GM18907 (cell line): ENCODE measurements at regions not wholly inside any gene's neighbourhood (a gene's known extent, or its start where the extent isn't known, plus 50 kb on each side); places are given as distances from the start of the nearest gene placed in this dataset.
"Not testable (repeated sequence)": the region's sequence is repeated elsewhere in the genome, so short reads cannot be mapped to it uniquely, and the experiment has no call there.

Experiments
- ATAC-seq: cut with Tn5 transposase; IDR thresholded peaks from one replicate; pipeline ENCODE4 v1.9.1; 2021; ENCODE audit warnings: mild to moderate bottlenecking, moderate library complexity; ENCODE audit not compliant: unreplicated experiment

DNA sequence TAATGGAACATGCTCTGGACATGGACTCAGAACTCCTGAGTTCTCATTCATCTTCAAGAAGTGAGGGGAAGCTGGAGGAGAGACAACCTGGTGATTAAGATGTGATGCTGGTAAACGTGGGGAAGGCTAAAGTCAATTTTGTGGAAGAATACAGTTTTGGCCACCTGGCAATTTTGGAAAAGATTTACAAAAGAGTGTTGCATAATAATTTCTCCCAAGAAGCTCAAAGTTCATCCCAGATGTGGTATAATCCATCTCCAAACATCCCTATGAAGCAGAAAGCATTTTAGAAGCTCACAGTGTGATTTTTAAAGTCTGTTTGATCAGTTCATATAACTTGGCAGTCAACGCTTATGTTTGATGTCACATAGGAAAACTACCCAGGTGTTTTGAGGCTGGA, 208.7 kb downstream of the LMX1A start:
- no peak for ATAC-seq

DNA sequence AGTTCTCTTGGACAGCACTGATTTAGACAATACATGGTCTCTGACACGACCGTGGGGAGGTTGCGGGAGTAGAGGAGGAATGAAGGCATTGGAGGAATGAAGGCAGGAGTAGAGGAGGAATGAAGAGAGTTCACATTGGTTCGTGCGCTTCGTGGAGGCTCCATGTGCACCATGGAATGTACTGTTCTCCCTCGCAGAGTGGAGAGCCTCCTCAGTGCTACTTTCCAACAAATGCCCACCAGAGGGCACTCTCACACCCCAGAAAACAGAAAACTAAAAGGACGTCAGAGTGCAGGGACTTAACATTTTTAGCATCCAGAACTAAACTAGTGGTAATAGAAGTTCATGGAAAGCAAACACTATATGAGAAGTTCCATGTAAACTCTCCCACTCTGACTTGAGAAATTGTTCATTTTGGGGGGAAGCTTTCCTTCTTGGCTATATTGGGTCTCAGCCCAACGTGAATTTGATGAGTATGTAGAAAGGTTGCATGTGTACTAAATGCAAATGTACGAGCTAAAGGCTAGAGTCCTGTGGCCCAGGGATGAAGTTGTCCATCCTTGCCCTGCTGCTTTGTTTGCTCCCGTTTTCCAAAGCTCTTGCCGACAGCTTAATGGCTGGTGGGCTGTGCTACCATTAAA, 211.6 kb downstream of the LMX1A start:
- ATAC-seq = peak; percentile 88

DNA sequence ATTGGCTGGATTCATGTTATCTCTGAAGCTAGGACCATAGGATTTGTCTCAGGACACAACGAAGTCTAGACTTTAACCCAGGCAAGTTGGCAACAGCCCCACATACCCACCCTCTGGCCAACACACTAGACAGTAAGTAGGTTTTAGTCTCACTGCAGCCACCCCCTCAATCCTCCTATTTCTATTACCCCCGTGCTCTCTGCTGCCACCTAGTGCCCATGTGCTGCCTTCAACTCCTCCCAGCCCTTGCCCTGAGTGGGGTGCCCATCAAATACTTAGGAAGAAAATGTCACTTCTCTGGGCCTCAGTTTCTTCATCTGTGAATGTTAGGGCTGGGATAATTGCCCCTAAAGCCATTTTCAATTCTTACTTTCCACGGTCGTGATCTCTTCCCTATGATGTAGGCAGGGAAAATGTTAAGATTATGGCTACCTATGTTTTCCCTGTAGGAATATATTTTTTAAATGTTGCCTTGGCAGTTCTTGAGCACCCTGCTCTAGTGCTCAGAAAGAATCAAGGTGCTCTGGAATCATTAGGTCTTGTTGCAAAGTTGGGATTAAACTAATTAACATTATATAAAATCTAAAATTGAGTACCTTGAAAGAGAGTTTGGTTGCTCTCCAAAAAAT, 213.0 kb downstream of the LMX1A start:
- ATAC-seq = no peak

- no peak for ATAC-seq
Observed at GRCh38 chr1:165138960-165139359, 217.6 kb downstream of the LMX1A start.

GRCh38 chr1:165137551-165138316, 218.8 kb downstream of the LMX1A start:
- ATAC-seq = no peak

DNA sequence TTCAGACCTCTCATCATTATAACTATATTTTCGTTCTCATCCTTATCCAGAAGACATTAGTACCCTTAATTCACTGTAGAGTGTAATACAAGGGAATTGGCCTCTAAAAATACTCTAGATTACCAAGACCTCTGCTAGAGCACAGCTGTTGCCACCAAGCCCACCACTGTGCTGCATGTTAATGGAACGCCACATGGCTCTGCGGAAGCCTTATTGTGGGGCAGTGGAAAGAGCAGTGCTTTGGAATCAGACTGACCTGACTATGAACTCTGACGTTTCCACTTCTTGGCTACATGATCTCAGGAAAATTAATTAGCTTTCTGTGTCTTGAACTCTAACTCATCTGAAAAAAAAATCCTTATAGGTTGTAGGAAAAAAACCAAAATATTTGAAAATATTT, 222.1 kb downstream of the LMX1A start:
- no peak for ATAC-seq

- peak; percentile 86 for ATAC-seq
Observed at GRCh38 chr1:165129568-165130164, 226.8 kb downstream of the LMX1A start.

GRCh38 chr1:165124772-165125171, 231.7 kb downstream of the LMX1A start:
- no peak for ATAC-seq

DNA sequence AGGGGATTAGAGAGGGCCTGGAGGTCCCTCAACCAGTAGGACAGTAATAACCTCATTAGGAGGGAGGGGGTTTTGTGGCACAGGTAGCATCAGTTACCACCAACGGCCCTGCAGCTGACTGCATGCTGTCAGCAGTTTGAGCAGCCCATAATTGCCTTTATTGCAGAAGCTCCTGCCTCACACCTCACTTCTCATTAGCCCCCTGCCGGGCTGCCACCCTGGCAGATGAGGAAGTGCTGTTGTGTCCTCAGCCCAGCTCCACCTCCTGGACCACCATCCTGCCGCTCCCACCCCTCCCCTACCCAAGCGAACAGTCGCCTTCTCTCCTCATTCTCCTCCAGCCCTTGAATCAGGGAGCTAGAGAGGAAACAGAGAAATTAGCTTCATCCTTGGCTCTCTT, 237.4 kb downstream of the LMX1A start:
- no peak for ATAC-seq

GRCh38 chr1:165117482-165117881, 239.0 kb downstream of the LMX1A start:
- ATAC-seq = no peak

DNA sequence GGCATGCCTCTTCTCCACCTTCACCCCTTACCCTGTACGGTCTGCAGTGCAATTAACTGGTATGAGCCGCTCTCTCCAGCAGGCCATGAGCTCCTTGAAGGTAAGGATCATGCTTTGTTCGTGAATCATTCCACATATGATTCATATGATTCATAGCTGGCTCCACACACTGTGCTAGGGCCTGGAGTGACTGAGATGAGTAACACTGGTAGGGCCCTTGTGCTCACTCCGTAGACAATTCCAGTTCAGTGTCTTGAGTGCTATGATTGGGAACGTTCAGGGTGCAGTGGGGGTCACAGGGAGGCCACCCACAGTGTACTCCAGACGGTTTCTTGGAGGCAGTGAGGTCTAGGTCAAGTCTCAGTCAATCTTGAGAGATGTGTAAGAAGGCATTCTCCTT, 239.8 kb downstream of the LMX1A start:
- ATAC-seq = no peak

- no peak for ATAC-seq
Observed at GRCh38 chr1:165116171-165116570, 240.3 kb downstream of the LMX1A start.

DNA sequence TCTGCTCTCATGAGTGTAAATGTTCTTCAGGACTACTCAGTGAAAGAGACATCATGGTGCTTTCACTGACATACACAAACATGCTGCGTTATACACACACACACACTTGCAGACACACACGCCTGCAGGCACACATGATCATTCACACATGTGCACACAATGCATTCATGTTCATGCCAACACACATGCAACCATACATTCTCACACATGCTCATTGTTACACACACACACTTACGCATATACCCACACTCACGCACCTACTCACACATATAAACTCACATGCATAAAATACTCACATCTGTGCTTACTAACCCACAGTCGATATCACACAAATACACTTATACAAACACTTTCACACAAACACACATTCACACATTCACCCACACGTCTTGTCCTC, 241.6 kb downstream of the LMX1A start:
- ATAC-seq = no peak

DNA sequence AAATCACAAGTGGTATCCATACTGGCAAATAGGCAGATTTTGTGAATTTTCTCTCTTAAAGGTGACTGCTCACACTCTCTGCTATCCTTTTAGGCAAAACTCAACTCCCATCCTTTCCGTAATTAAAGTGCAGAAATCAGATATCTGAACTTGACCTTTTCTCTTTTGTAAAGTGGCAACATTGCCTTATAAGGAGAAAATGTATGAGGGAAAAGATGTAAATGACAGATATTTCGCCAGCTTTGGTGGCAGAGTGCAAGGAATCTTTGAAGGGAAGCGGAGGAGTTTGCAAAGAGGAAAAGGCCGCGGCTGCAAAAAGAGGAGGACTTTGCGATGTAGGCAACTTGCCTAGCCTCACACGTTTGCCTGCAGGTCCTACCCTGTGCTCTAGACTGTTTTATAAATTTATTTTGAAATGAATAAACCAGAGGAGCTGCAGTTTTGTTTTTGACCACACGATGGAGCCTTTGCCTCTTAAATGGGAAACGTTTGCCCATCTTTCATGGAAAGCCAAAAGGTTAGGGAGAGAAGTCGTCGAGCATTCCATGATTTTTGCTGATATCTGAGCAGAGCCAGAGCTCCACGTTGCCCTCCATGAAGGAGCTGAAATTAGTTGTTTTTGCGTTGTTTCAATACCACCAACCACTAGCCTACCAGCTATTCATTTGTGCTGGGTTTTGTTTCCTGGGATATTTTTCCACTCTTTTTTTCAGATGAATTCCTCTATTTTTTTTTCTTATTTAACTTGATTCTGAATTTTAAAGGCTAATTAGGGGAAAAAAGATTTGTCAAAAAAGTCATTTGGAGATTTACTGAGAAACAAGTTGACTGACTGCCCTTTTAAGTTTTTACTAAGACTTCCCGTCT, 242.3 kb downstream of the LMX1A start:
- no peak for ATAC-seq

- ATAC-seq = no peak
Observed at GRCh38 chr1:165112260-165112659, 244.3 kb downstream of the LMX1A start.

- ATAC-seq = no peak
Observed at GRCh38 chr1:165109013-165109412, 247.5 kb downstream of the LMX1A start.

DNA sequence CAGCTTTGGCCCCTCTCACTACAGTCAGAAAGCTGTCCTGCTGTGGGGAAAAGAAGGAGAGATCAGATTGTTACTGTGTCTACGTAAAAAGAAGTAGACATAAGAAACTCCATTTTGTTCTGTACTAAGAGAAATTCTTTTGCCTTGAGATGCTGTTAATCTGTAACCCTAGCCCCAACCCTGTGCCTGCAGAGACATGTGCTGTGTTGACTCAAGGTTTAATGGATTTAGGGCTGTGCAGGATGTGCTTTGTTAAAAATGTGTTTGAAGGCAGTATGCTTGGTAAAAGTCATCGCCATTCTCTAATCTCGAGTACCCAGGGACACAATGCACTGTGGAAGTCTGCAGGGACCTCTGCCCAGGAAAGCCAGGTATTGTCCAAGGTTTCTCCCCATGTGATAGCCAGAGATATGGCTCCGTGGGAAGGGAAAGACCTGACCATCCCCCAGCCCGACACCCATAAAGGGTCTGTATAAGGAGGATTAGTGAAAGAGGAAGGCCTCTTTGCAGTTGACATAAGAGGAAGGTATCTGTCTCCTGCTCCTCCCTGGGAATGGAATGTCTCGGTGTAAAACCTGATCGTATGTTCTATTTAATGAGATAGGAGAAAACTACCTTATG, 263.9 kb downstream of the LMX1A start:
- not testable (repeated sequence) for ATAC-seq

- ATAC-seq = no peak
Observed at GRCh38 chr1:165080253-165080896, 276.1 kb downstream of the LMX1A start.

GRCh38 chr1:165078391-165078790, 278.1 kb downstream of the LMX1A start:
- ATAC-seq = no peak
